Stimulated activated CD4-positive, alpha-beta T cell treated with anti-CD3 and anti-CD28 coated beads, Interleukin-2, amount 100 ng/mL, for 4 hours (primary cell): ENCODE measurements at regions not wholly inside any gene's neighbourhood (a gene's known extent, or its start where the extent isn't known, plus 50 kb on each side); places are given as distances from the start of the nearest gene placed in this dataset.

ENCODE experiments used
- DNase-seq: peaks from one replicate; pipeline ENCODE4 v3.0.0-alpha.2; 2020; ENCODE audit warnings: low read depth

DNA sequence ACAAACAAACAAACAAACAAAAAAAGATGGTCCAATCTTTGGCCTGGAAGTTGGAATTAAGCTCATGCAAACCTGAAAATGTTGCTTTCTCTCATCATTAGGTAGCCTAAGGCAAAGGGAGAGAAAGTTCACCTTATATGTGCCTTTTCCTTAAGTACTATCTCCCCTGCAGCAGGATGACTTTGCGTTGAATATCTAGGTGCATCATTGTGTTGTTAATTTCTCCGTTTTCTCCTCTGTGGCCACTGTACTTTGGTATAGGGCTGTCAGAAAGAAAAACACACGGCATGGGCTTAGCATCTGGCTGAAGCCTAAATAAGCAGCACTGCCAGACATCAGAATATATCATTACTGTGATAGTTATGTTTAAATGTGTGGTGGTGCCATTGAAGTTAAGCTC lies 345.5 kb downstream of the BCAT1 start:
- DNase-seq = no peak

DNA sequence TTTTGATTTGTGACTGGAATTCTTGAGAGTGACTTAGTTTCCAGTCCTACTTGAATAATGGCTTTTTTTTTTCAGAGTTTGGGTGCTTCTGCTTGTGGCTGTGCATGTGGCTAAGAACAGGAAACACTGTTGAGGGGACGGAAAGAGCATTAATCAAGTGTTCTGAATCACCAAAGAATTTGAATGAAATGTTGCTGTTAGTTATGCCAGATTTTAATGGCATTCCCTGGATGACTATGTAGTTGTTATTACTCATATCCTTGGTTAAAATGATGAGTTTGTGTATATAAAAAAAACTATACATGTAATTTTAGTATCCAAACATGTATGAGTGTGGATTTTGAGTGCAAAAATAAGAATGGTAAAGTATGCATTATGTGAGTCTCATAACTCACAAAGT lies 347.9 kb downstream of the BCAT1 start:
- no peak for DNase-seq

DNA sequence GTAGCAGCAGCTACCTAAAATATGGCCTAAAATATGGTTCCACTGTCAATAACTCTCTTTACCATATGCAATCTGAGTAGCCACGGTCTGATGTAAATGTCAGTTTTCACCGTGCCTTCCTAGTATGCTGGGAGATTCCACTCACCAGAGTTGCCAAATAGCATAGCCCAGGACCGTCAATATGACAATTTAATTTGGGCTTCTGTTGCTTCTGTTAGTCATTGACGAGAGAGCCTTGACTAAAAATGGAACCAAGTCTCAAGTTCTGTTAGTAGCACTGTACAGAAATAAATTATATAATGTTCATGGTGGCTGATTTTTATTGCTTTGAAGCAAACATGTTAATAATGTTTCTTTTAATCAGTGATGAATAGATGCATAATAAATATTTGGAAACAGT lies 348.4 kb downstream of the BCAT1 start:
- no peak for DNase-seq

DNA sequence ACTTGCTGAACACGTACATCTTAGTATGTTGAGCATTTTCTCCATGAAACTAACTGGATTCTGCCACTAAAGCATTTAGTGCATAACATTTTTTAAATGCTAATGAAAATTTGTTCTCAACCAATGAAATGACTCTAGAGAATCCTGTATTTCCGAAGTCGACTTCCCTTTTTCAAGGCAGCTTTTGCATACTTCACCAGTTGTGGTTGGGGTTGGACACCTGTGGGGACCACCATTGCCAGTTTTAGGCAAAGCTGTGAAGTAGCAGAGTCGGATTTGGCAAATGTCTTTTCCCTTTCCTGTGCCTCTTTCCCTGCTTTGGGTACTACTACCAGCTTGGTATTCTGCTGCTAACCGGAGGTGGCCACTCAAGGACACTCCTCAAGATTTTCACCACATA lies 349.2 kb downstream of the BCAT1 start:
- no peak for DNase-seq

DNA sequence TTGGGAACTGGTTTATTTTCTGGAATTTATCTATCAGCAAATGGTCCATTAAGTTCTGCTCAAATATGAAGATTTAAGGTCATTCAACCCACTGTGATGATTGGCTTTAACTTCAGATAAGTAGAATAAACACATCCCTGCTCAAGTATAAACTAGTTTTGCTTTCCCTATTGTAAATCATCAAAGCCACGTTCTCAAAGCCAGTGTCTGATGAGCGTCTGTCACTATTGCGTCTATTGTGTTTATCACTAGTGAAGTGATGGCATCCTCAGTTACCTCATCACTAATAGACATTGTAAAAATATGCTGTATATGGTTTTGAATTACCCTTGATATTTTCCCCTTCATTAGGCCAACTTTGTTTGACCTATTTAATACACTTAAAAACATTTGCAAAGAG lies 351.3 kb downstream of the BCAT1 start:
- no peak for DNase-seq

DNA sequence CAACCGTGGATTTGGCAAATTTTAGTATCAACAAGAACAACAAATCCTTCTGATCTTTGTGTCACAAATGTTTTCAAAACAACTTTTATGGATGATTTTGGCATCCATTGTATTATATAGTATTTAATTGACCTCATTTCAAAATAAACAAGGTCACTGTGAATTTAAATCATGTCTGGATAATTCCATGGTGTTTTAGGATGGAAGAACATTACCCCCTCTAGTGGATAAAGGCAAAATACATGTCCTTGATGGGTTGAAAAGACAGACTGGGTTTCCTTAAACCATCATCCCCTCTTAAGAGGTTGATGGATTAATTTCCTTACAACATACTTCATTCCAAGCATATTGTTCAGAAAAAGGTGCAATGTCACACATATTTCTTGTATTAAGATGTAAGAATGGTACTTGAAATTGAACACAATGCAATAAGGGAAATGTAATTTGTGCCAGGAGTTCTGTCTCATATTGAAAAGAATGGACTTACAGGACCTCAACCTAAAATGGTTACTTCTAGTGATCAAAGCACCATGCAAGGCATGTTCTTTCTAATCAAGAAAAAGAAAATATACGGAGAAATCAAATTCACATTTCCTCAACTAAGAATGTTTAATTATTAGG lies 352.0 kb downstream of the BCAT1 start:
- DNase-seq = no peak

DNA sequence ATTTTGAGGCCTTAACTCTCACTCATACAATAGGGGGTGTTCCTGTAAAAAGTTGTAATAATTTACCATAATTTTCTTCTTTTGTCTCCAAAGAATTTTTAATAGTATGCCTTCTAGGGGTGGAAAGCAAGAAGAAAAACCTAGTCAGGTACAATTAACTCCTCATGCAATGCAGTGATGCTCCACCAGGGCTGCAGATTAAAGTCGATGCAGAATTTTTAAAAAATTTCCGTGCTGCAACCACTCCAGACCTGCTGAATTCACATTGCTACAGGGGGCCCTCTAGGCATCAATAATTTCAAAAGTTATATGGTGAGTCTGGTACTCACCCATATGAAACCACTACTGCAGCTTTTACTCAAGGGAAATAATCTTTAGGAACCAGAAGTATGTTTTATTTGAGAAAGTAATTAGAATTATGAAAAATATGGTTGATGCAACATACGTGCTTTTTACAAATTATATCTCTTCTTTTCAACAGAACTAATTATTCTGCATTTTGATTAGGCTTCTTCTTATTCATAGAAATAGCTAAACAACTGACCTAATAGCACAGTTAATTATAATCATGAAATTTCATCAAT lies 353.2 kb downstream of the BCAT1 start:
- DNase-seq = no peak

DNA sequence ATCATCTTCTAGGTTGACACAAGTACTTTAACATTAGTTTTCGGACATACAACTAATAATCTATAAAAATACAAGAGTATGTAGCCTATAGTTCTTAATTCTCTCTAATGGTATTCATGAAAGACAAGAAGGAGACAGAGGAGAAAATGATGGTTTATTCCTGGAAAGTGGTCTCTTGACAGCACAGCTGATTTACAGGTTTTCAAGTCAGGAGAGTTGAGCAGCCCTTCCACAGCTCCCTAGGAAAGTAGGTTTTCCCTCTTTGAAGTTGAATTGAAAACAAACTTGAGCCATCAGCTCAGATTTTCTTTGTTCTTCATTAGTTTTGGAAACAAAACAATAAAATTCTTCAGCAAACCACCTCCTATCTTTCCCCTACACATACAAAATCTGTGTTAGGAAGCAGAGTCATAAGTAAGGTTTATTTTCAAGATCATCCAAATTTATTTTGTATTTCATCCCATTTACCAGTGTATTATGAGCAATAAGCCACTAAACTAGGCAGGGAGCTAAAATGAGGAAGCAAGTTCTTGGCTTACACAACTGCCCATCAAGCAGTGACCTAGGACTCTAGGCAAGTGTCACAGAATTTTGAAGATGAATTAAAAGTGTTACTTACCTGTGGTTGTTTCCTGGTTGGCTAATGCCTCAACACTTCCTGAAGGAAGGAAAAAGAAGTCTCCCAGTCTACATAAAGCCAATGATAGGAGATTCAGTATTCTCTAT lies 357.0 kb downstream of the BCAT1 start:
- DNase-seq = no peak

DNA sequence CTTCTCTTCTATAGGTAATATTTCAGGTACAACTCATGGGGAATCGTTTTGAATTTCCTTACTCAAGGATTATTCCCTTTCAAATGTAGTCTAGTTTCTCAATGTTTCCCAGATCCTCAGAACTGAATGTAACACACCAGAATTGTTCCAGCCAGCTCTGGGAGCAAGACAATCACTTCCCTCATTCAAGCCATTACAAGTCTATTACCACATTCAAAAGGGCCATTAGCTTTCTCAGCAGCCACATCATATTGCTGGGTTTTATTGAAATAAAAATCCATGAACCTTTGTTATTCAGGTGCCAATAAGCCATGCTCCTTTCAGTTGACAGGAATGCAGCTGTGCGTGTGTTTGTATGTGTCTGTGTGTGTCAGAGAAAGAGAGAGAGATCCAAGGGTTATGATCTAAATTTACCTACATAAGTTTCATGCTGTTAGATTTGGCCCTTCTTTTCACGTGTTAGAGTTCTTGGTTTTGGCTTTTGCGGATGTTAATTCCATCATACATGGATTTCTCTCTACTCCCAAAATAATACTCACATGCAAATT lies 357.7 kb downstream of the BCAT1 start:
- no peak for DNase-seq

DNA sequence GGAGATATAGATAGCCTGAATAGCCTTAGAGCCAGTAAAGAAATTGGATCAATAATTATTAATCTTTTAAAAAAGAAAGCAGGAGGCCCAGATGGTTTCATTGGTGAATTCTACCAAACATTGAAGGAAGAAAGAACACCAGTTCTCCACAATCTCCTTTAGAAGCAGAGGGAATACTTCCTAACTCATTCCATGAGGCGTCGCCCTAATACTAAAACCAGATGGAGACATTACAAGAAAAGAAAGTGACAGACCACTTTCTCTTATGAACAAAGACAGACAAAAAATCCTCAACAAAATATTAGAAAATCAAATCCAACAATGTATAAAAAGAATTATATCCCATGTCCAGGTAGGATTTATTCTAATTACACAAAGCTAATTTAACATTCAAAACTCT lies 362.6 kb downstream of the BCAT1 start:
- DNase-seq = no peak

DNA sequence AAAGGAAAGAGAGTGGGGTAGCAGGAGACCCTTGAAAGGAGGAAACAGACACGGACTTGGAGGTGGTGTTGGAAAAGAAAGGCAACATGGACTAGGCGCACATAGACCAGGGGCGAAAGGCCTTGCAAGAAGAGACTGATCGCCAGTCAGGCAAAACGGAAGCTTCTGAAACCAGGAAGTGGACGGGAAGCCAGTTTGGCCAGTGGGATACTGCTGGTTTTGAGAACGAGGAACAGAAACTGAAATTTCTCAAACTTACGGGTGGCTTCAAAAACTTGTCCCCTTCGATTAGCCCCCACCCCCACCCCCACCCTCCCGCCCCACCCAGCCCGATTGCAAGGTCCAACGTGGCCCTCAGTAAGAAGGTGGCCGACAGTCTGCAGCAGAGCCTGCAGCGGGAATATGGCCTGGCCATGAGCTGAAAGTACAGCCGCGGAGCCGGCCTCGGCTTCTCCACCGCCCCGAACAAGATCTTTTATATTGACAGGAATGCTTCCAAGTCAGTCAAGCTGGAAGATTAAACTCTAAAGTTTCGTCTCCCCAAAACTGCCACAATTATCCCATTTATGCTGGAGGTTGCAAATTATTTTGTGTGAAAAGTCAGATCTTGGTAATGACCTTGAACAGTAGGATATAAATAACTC lies 364.7 kb downstream of the BCAT1 start:
- DNase-seq = no peak

DNA sequence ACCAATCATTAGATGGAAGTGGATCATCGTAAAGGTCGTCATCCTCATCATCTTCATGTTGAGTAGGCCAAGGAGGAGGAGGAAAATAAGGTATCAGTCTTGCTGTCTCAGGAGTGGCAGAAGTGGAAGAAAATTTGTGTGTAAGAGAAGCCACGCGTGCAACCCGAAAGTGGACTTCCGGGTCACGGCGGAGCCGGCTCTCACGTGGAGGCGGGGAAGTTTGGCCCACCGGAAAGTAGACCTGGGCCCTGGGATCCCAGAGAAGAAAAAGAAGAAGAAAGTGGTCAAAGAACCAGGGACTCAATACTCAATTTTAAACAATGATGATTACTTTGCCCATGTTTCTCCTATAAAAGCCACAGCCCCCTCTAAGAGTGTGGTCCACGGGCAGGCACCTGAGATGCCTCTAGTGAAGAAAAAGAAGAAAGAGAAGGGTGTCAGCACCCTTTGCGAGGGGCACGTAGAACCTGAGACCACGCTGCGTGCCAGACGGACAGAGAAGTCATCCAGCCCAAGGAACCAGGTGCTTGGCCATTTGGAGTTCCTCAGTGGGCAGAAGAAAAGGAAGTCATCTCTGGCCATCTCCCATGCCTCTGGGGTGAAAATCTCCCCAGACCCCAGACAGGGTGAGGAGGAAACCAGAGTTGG lies 365.8 kb downstream of the BCAT1 start:
- no peak for DNase-seq

DNA sequence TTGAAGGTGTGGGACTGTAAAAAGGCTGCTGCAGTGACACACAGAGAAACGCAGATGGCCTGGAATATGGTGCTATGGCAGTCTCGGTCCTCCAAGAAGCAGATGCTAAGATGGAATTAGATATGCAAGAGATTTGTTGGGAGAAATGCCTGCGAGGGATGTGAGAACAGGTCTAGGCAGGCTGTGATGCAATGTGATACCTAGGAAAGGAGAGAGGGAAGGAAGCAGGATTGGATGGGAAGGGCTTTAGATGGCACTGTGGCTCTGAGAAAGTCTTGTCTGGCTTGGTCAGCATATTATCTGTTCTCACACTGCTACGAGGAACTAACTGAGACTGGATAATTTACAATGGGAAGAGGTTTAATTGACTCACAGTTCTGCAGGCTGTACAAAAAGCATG lies 374.4 kb downstream of the BCAT1 start:
- no peak for DNase-seq

DNA sequence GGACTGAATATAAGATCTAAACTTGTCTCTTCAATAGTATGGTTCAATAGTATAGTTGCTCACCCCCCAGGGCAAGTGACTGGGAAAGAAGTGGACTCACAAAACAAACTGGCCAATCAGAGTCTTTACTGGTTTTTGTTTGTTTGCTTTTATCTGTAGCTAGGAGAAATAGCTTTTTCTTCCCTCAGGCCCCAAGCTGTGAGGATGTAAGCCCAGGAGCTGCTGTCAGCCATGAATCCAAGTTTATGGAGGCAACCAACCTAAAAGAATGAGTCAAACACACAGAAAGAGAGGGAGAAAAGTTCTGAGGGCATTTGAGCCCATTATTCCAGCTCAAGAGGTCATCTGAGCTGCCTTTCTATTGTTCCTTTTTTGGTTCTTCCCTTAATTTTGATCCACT lies 375.3 kb downstream of the BCAT1 start:
- DNase-seq = no peak

DNA sequence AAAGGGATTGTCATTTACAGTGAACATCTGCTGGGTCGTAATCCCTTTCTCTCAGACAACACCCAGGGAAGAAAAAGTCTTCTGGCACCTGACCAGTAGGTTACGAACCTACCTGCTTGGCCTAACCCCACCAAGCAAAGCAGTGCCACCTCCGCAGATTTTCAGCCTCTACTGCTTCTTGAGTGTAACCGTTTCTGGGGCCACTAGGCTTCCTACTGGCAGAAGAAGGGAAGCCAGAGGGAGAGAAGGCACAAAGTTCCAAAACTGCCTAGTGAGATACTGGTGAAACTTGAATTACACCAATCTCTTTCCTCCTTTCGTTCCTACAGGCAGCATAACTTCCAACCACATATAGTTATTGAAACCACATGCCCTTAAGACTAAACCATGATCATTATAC lies 383.6 kb downstream of the BCAT1 start:
- DNase-seq = no peak

DNA sequence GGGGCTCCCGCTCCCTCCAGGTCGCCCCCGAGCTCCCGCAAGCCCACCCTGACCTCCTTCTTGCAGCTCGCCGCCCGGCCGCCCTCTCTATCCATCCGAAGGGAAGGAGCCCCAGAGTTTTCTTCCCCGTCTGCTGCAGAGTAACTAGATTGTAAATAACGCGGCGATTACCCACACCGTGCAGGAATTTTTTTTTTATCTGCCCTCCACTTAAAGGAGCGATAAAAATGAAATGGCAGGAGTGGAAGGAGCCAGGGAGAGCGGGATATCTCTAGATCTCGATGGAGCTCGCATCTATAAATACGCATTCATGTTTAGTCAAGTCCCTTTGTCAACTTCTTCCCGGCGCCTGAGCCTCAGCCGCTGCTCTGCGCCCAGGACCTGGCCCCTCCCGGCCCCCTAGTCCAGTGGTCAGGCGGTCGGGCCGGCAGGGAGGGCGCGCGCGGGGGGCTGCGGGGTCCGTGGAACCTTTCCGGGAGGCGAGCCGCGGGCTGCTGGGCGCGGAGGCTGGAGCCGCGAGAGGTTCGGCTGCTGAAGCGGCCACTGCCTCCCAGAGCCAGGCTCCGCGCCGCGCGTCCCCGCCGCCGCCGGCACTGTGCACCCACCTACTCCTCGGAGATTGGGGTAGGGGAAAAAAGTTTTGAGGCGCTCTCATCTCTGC lies 386.0 kb downstream of the BCAT1 start:
- no peak for DNase-seq

DNA sequence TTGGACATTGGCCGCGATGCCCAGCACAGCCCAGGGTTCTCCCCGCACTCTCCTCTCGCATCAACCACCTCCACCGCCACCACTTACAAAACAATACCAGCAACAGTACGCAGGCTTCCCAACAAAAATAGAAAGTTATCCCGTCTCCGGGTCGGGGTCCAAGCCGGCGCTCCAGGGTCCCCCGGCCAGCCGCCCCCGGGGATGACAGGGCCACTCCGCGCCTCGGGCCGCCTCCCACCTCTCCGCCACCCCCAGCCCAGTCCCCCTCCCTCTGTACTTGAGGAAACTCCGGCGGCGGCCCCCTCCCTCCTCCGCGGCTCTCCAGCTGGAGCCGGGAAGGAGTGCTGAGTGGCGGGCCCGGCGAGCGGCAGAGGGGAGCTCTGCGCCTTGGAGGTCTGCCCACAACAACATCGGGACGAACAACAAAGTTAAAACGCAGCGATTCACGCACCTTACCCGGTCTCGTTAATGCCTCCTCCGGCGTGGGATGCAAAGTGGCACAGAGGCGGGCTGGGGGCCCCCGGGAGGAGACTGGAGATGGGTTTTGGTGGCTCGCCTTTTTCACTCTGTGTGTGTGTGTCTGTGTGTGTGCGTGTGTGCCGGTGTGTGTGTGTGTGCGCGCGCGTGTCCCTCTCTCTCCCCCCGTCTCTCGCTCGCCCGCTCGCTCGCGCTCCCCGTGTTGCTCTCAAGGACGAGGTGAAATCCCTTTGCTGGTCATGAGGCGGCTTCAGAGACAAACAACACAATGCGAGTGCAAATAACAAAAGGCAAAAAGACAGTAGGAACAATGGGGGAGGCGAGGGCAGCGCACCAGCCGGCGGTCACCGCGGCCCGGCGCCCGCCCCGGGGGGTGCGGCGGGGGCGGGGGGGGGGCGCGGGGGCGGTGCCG lies 386.8 kb downstream of the BCAT1 start:
- DNase-seq = no peak

DNA sequence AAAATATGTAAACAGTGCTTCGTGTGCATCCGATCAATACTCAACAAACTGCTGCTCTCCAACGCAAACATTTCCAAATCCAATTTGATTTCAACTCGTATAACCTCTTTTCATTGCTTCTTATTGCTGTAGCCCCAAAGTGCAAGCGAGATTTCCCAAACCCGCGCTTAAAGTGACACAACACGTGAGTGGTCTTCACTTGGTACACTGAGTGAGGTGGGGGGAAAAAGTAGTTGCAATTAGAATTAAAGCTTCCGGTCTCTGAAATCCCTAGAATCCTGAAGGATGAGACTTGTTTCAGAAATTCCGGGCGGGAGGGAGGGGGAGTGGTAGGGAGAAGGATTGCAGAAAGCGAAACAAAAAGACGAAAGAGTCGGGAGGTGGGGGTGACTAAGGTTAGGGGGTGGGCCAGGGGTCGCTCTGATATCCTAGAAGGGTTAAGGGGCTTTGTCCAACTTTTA lies 387.5 kb downstream of the BCAT1 start:
- no peak for DNase-seq

DNA sequence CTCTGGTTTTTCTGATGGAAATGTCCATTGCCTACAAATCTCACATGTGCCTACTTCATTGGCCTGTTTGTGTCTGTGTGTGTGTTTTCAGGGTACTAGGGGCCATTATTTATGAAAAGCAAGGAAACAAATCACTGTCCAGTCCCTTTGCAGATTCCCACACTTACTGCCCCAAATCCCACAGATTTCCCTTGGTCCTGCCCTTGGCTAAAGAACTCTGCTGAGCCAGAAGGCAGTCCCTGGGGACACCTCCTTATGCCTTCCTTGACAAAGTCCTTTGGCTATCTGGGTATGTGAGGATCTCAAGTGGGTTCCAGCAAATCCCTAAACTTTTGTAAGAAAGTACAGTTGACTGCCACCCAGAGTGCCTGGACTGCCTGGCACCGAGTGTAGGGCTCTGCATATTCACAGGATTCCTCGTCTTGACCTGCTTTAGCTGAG lies 388.1 kb downstream of the BCAT1 start:
- DNase-seq = no peak

DNA sequence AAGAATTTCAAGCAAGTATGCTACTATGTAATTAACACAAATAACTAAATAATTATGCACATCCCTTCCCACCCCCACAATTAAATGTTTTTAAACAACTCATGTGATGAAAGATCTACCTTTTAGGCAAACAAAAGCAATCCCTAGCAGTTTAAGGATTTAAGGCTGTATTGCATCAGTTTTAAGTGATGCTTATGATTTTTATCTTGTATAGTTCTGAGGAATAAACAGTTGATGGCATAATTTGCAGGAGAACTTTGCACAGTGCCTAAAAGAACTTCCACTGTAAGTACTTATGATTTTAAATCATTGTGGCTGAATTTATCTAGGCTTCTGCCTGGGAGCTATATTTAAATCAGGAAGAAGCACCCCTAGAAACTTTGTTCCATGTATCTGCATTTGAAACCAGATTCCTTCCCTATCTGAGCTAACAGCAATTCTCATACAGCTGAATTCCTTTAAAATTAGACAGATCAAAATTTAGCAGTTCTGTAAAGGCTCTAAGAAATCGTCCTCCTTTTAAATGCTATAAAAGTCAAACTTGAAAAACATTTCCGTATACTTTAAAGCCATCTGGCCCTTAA lies 388.6 kb downstream of the BCAT1 start:
- DNase-seq = no peak
